Endothelial cell of umbilical vein (primary cell): ENCODE measurements at regions not wholly inside any gene's neighbourhood (a gene's known extent, or its start where the extent isn't known, plus 50 kb on each side); places are given as distances from the start of the nearest gene placed in this dataset.

Source experiments
- BruUV-seq: library from RNA; stranded (reverse); fragments of 400-500 nt; replicated peaks from 2 replicates; lab custom pipeline; 2021; lab: Mats Ljungman, UMichigan
- CTCF ChIA-PET: fragments of 300-600, 350-600 bp; sonication (Branson Sonifier 250); formaldehyde crosslinking; loops from one replicate; lab custom pipeline; 2021; ENCODE audit warnings: antibody characterized with exemption, inconsistent platforms; lab: Charles Lee
- POLR2A ChIA-PET: fragments of 300-600, 350-600 bp; sonication (Branson Sonifier 250); formaldehyde crosslinking; loops from one replicate; lab custom pipeline; 2021; ENCODE audit warnings: antibody characterized with exemption, inconsistent platforms; lab: Charles Lee
- DNase-seq: peaks from one replicate; pipeline ENCODE4 v3.0.0-alpha.2; 2011; ENCODE audit warnings: low read depth, low spot score
- FAIRE-seq: peaks from 2 replicates; lab custom pipeline; 2011; peaks lifted over from hg19 to GRCh38; lab: Jason Lieb, UNC
- H2AFZ ChIP-seq: 2 replicates; pipeline ENCODE4 v1.6.0; 2012; ENCODE audit warnings: low read depth, low read length, control low read depth, inconsistent platforms
- H3K27ac ChIP-seq: 2 replicates; pipeline ENCODE4 v1.5.1; 2011; ENCODE audit warnings: low read depth, mild to moderate bottlenecking, control low read depth, low read length, moderate library complexity; ENCODE audit not compliant: insufficient read depth
- H3K27me3 ChIP-seq, 2 experiments: 2 replicates each; pipeline versions ENCODE4 v1.6.0 to v1.6.1; 2011; ENCODE audit warnings: low read length in 2 of 2, mixed read lengths in 1 of 2; ENCODE audit not compliant: control insufficient read depth in 2 of 2, insufficient read depth in 2 of 2
- H3K36me3 ChIP-seq, 2 experiments: 2 replicates in 1 of 2; 3 replicates in 1 of 2; pipeline ENCODE4 v1.5.1; 2011; ENCODE audit warnings: low read length in 2 of 2, mild to moderate bottlenecking in 1 of 2, moderate library complexity in 1 of 2; ENCODE audit not compliant: control insufficient read depth in 2 of 2, insufficient read depth in 2 of 2; ENCODE audit errors: extremely low read depth in 1 of 2
- H3K4me1 ChIP-seq: 3 replicates; pipeline ENCODE4 v1.5.1; 2011; ENCODE audit warnings: mild to moderate bottlenecking, low read length; ENCODE audit not compliant: control insufficient read depth, insufficient read depth; ENCODE audit errors: extremely low read depth
- H3K4me2 ChIP-seq: 2 replicates; pipeline ENCODE4 v1.6.1; 2011; ENCODE audit warnings: low read length, control low read depth, mixed read lengths; ENCODE audit not compliant: insufficient read depth
- H3K4me3 ChIP-seq, 3 experiments: fragments of 200-600 bp in 1 of 3; sonication (generic), shearing (Covaris generic) in 1 of 3; replicated peaks in 1 of 3; 2 replicates each; pipeline ENCODE4 v1.5.1; 2011 to 2016; ENCODE audit warnings: control low read depth in 3 of 3, low read length in 3 of 3, mild to moderate bottlenecking in 2 of 3, inconsistent platforms in 1 of 3, low read depth in 1 of 3, moderate library complexity in 1 of 3; ENCODE audit not compliant: insufficient read depth in 1 of 3
- H3K79me2 ChIP-seq: 2 replicates; pipeline ENCODE4 v1.6.0; 2012; ENCODE audit warnings: low read length, inconsistent platforms; ENCODE audit not compliant: control insufficient read depth, insufficient read depth
- H3K9ac ChIP-seq: replicated peaks from 2 replicates; pipeline ENCODE3; 2011; ENCODE audit warnings: low read length, control low read depth; ENCODE audit not compliant: insufficient read depth; ENCODE audit errors: extremely low read depth
- H3K9me1 ChIP-seq: replicated peaks from 3 replicates; pipeline ENCODE4 v1.6.0; 2011; ENCODE audit warnings: mild to moderate bottlenecking, low read length; ENCODE audit not compliant: control insufficient read depth, insufficient read depth; ENCODE audit errors: extremely low read depth
- H3K9me3 ChIP-seq: replicated peaks from 2 replicates; pipeline ENCODE4 v1.5.1; 2012; ENCODE audit warnings: low read length, inconsistent platforms; ENCODE audit not compliant: control insufficient read depth, insufficient read depth
- H4K20me1 ChIP-seq: replicated peaks from 2 replicates; pipeline ENCODE3; 2011; ENCODE audit warnings: mild to moderate bottlenecking, low read length; ENCODE audit not compliant: control insufficient read depth, insufficient read depth; ENCODE audit errors: extremely low read depth
- CTCF ChIP-seq, 2 donors: IDR thresholded peaks; 1 replicate in 1 of 2; 2 replicates in 1 of 2; pipeline ENCODE4 v1.5.1; 2011; ENCODE audit warnings: low read length in 2 of 2, mild to moderate bottlenecking in 2 of 2, moderate library complexity in 2 of 2, control low read depth in 1 of 2, inconsistent platforms in 1 of 2, low read depth in 1 of 2; ENCODE audit not compliant: insufficient read depth in 1 of 2; ENCODE audit errors: extremely low read depth in 1 of 2
- EZH2 ChIP-seq: IDR thresholded peaks from 2 replicates; pipeline ENCODE4 v1.6.1; 2012; ENCODE audit warnings: borderline replicate concordance, low read depth, mild to moderate bottlenecking, moderate library complexity, low read length, inconsistent platforms; ENCODE audit not compliant: severe bottlenecking
- FOS ChIP-seq: IDR thresholded peaks from 2 replicates; pipeline ENCODE4 v1.6.1; 2011; ENCODE audit warnings: mild to moderate bottlenecking, low read length, moderate library complexity, borderline replicate concordance; ENCODE audit not compliant: insufficient read depth
- GATA2 ChIP-seq: IDR thresholded peaks from 2 replicates; pipeline ENCODE4 v1.7.0; 2011; ENCODE audit warnings: low read depth, mild to moderate bottlenecking, moderate library complexity, mixed read lengths, low read length; ENCODE audit not compliant: insufficient read length, insufficient read depth
- JUN ChIP-seq: IDR thresholded peaks from 2 replicates; pipeline ENCODE4 v1.6.1; 2011; ENCODE audit warnings: borderline replicate concordance, low read depth; ENCODE audit not compliant: insufficient read length, insufficient read depth
- MAX ChIP-seq: IDR thresholded peaks from 2 replicates; pipeline ENCODE4 v1.6.1; 2011; ENCODE audit not compliant: insufficient read depth, insufficient read length
- MYC ChIP-seq: IDR thresholded peaks from one replicate; pipeline ENCODE4 v1.6.1; 2011; ENCODE audit warnings: mild to moderate bottlenecking, low read depth, low read length
- POLR2A ChIP-seq: IDR thresholded peaks from 2 replicates; pipeline ENCODE4 v1.6.1; 2012; ENCODE audit warnings: low read depth, mild to moderate bottlenecking, control low read depth, low read length
- POLR2AphosphoS5 ChIP-seq: IDR thresholded peaks from 2 replicates; pipeline ENCODE4 v1.6.1; 2012; ENCODE audit warnings: low read depth, mild to moderate bottlenecking, control low read depth, low read length, moderate library complexity; ENCODE audit not compliant: insufficient read depth
- dilution Hi-C: fragments of 300-500 bp; cut with MboI; formaldehyde crosslinking; loops from one replicate; pipeline ENCODE4 v1.15.0; 2019; ENCODE audit warnings: low sequenced_read_pairs; ENCODE audit not compliant: extremely low pct_ligation_motif_present
- intact Hi-C: fragments of 100-400 bp; cut with micrococcal nuclease; formaldehyde crosslinking; loops from one replicate; pipeline ENCODE4 v1.10.0; 2022

GRCh38 chr13:67932991-67933390 lies 702.9 kb upstream of the PCDH9 start:
- dilution Hi-C loops = no loop called here
- no TSS peak for BruUV-seq
- Histone ChIP-seq H3K36me3 (no peaks in the 10 kb centered on the region), H3K9ac (no peak overlapping the region), H3K79me2 (no peaks in the 10 kb centered on the region), H3K27ac (no peak overlapping the region), H2AFZ (no peak overlapping the region), H3K9me1 (no peaks in the 10 kb centered on the region), H4K20me1 (no peaks in the 10 kb centered on the region), H3K4me1 (no peaks in the 10 kb centered on the region), H3K9me3 (no peaks in the 10 kb centered on the region), H3K4me2 (no peak overlapping the region), H3K4me3 (no peak overlapping the region), H3K27me3 (no peaks in the 10 kb centered on the region)
- FAIRE-seq (no peak), DNase-seq (no peak)
- intact Hi-C loops = no loop called here
- TF ChIP-seq MYC (no peak), POLR2AphosphoS5 (no peak), JUN (no peak), POLR2A (no peak), GATA2 (no peak), EZH2 (no peak), CTCF (IDR thresholded peaks at IDR 0.05; ENCODE audit: extremely low read depth in 1 of 2, insufficient read depth in 1 of 2, low read depth in 1 of 2, low read length in 2 of 2) (no peak), MAX (no peak), FOS (no peak)
- ChIA-PET CTCF (no interaction called here), POLR2A (no interaction called here)
